HG03139 (cell line): ENCODE measurements at regions not wholly inside any gene's neighbourhood (a gene's known extent, or its start where the extent isn't known, plus 50 kb on each side); places are given as distances from the start of the nearest gene placed in this dataset.
"Not testable (repeated sequence)": the region's sequence is repeated elsewhere in the genome, so short reads cannot be mapped to it uniquely, and the experiment has no call there.

Source experiments
- ATAC-seq: cut with Tn5 transposase; IDR thresholded peaks from one replicate; pipeline ENCODE4 v1.9.1; 2021; ENCODE audit not compliant: unreplicated experiment

DNA sequence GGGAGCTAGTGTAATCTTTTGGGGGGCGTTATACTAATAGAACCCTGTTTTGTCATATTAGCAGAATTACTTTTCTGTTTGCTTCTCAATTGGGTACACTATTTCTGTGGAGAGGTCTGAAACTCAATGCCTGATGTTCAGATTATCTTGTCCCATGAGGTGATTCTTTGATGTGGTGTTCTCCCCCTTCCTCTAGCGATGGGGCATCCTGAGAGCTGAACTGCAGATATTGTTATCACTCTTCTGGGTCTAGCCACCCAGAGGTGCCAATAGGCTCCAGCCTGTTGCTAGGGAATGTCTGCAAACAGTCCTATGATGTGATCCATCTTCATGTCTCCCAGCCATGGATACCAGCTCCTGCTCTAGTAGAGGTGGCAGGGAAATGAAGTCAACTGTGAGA lies 233.1 kb upstream of the RASA1 start:
- ATAC-seq = no peak

GRCh38 chr5:87042554-87042953 lies 225.1 kb upstream of the RASA1 start:
- no peak for ATAC-seq

DNA sequence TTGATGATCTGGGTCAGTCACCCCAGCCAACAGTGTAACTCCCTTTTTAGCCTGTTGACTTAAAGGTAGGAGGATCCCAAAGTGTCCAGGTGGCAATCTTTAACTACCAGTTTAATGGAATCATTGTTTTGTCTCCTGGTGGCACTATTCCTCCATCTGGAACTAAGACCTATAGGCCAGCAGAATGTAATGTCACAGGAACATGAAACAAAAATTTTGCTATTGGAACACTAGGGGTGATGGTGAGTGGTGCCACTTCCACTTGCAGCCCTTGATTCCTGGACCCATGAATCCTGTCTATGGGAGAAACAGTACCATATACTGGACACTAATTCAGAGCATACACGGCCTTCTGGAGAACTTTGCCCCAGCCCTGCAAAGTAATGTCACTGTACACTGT lies 219.5 kb upstream of the RASA1 start:
- no peak for ATAC-seq

DNA sequence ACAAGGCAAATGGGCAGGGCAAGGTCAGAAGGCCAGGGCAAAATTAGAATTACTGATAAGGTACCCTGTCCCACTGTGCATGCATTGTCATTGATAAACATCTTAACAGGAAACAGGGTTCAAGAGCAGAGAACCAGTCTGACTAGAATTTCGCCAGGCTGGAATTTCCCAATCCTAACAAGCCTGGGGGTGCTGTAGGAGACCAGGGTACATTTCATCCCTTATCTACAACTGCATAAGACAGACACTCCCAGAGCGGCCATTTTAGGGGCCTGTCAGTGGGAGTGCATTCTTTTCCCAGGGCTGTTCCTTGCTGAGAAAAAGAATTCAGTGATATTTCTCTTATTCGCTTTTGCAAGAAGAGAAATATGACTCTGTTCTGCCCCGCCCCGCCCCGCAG lies 218.7 kb upstream of the RASA1 start:
- not testable (repeated sequence) for ATAC-seq

- ATAC-seq = no peak
These were observed 216.1 kb upstream of the RASA1 start for GRCh38 chr5:87051502-87052113.

- no peak for ATAC-seq
These were observed 214.5 kb upstream of the RASA1 start for GRCh38 chr5:87053146-87053545.

GRCh38 chr5:87054821-87055220 lies 212.9 kb upstream of the RASA1 start:
- no peak for ATAC-seq

DNA sequence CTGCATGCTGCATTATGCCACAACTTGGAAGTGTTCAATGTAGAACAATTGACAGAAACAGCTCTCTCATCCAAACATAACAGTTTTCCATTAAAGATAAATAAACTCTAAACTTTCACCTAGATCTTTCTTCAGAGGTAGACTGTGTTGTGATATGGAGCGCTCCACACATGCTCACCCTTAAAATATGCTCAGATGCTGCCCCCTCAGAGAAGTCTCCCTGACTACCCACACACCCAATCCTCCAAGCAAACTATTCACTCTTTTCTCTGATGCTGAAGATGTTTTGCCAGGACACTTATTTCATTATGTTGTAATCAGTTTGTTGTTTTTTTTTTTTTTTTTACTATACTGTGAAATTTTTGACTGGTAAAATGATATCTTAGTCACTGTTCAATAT lies 206.6 kb upstream of the RASA1 start:
- no peak for ATAC-seq

DNA sequence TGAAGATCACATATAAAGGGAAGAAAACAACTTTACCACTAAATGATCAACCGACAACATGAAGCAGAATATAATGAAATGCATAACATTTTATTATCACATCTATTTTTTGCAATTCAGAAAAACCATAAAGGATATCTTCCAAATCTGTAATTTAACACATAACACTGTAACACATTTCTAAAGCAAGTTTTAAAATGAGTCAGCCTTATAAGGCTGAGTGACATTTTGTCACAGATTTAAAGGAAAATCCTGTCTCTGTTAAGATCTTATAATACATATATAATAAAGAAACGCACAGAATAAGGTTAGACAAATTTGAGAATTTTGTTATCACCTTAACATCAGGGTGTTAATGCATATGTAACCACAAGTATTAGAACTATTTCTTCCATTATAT lies 198.4 kb upstream of the RASA1 start:
- ATAC-seq = no peak

DNA sequence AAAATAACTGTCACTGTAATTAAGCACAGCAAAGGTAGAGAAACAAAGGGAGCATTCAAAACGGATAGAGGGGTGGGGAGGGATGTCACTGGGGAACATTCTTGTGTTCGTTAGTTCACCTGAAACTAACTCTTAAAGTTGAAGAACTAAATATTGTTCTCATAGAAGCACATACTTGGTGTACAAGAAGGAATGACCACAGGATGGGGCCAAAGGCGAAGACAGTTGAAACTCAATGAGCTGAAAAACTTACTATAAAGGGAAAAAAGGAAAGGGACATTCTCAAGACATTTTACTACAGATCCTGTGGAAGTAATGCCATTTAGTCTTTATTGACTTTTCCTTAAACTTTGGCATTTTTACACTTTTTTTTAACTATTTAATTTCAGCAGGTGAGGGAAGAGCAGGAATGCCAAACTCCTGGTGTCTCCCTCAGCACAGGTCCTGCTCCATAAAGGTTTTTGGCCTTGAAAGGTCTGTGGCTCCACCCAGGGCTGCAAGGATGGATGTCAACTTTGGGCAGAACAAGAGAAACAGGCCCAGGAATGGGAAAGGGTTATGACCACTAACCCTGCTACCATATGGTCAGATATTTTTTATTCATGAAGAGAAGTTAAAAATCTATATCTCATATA lies 197.6 kb upstream of the RASA1 start:
- ATAC-seq = no peak

DNA sequence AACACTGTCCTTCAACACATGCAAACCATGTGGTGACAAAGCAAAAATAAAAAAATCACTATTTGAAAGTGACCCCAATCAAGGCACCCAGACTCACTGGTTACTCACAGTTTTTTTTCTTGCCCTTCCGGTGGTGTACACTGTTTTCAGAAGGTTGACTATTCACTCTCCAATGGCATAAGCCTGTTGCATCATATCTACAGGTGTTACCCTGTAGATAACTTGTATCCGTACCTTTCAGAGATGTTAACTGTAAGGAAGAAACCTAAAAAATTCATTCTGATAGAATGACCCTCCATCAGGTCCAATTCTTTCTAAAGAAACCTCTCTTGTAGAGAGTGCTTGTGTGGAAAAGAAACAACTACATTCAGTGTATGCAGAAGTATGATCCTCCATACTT lies 193.6 kb upstream of the RASA1 start:
- ATAC-seq = no peak

DNA sequence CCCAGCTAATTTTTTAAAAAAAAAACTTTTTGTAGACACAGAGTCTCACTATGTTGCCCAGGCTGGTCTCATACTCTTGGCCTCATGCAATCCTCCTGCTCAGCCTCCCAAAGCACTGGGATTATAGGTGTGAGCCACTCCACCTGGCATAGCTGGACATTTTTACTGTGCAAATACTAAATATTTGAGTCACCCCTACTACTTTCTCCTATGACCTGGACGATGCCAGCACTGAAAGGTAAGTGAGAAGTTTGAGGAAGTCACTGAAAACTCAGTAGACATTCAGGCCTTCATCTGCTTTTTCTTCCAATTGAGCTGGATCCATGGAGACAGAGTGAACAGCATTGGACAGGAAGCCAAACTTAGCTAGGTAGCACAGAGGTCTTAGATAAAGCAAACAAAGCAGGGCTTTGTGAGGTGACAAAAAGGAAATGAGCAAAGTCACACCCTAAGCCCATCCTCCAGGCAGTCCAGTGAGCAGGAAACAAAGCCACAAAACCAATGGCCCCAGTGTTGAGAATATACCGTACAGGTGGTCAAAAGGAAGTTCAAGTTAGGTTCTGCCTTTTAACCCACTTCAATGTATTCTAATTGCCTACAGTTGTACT lies 192.6 kb upstream of the RASA1 start:
- peak; percentile 98 for ATAC-seq

- ATAC-seq = no peak
These were observed 191.3 kb upstream of the RASA1 start for GRCh38 chr5:87076411-87076810.

DNA sequence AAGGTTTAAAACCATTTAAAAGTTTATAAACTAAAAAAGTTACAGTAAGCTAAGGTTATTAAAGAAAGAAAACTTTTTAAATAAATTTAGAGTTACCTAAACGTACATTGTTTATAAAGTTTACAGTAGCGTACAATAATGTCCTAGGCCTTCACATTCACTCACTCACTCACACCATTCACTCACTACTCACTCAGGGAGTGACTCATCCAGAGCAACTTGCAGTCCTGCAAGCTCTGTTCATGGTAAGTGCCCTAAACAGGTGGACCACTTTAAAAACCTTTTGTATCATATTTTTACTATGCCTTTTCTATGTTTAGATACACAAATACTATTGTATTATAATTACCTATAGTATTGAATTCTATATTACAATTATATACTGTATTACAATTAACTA lies 190.8 kb upstream of the RASA1 start:
- ATAC-seq = no peak

- no peak for ATAC-seq
These were observed 188.5 kb upstream of the RASA1 start for GRCh38 chr5:87079219-87079618.

DNA sequence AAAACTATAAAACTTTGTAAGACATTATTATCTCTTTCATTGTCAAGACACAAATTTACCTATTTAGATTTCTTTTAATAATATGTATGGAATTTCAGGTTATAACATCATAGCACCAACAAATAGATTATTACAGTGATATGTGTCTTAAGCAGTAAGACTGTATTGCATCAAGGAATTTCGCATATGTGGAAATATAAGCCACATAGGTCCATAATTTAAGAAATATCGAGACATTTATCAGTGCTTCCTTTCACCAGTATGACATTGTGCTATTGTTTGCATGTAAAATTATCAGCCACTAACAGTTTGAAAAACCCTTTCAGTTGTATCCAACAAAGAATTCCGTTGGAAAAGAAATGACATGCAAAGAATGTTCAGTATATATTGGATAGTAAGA lies 186.7 kb upstream of the RASA1 start:
- no peak for ATAC-seq

- ATAC-seq = peak; percentile 87
These were observed 185.9 kb upstream of the RASA1 start for GRCh38 chr5:87081511-87082372.

DNA sequence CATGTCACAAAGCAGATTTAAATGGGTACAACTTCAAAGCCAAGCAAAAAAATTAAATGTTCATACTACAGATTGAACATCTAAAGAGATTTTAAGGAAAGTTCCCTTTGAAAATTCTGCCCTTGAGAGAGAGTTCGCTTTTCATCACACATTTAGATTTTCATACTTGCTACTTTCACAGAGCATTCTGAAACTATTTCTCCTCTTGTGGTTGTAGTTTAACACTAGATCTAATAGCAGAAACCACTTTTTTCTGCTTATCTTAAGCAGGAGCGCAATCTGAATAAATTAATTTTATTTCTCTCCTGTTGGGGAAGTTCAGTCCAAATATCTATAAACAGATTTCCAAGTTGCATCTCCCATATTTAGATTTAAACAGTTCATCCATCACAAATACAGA lies 173.3 kb upstream of the RASA1 start:
- ATAC-seq = no peak

DNA sequence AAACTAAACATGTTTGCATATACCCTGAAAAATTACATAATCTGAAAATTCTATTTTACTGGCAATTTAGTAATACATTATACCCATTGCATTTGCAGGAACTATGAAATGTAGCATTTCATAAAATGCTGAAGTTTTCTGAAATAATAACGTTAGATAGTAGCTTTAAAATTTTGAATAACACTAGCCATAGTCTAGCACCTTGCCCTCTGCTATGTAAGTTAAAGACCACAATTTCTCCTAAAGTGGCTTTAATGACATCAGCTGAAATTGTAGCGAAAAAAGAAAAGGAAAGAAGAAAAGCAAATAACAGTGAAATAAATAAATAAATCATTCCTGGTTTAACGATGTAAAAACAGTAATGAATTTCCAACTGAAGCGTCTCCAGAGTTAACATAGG lies 172.8 kb upstream of the RASA1 start:
- ATAC-seq = no peak

DNA sequence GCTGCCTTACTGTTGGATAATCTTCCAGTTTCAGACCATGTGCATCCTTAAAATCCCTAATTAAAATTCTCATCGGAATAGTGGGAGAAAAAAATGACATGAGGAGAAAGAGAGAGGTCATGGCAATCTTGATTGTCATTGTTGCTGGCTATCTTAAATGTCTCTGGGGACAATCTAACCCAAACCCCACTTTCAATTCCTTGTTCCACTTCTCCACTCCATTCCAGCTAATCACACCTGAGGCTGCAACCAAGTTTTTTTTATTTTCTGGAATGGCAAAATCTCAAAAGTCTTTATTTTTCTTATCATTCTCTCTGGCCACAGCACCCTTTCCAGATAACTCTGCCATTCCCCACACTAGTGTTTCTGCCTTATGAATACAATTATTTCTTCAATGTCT lies 171.9 kb upstream of the RASA1 start:
- ATAC-seq = no peak

DNA sequence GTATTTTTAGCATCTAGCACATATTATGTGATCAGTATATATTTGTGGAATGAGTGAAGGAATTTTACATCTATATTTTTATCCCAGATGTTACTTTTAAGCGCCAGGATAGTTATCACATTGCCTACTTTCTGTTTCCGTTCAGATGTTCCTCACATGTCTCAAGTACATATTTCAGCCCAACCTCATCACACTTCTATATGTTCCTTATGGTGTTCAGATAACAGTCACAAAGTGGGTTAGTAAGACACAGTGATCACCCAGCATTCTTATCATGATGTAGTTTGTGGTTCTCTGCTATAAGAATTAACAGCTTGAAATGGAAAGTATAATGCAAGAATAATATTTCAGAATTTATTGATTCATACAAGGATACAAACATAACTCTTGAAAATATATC lies 170.0 kb upstream of the RASA1 start:
- ATAC-seq = no peak

DNA sequence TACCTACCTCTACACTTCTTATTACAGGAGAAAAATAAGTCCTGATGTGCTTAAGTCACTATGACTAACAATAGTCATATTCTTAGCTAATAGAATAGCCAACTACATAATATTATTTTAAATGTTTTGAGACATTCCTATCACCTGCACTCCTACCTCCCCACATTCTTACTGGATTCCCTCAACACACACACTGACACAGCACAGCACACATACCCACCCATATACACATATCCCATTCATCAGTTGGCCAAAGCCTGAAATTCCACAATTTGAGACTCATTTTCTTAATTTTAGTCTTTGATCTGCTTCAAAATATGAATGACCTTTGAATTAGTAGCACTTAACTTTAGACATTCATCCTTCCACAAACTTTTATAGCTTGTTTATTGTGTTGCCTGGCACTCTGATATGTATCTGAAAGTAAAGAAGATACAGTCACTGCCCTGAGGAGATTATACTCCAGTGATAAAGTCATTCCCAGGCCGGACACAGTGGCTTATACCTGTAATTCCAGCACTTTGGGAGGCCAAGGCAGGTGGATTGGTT lies 168.3 kb upstream of the RASA1 start:
- ATAC-seq = no peak
